MCF 10A (cell line): ENCODE measurements at regions not wholly inside any gene's neighbourhood (a gene's known extent, or its start where the extent isn't known, plus 50 kb on each side); places are given as distances from the start of the nearest gene placed in this dataset.

ENCODE experiments used
- BruUV-seq: library from RNA; stranded (reverse); fragments of 400-500 nt; replicated peaks from 2 replicates; lab custom pipeline; 2021; lab: Mats Ljungman, UMichigan
- CTCF ChIA-PET: fragments of 300-600 bp; sonication (Branson Sonifier 250); formaldehyde crosslinking; extraction: SDS; loops from one replicate; lab custom pipeline; 2021; ENCODE audit warnings: antibody characterized with exemption, inconsistent platforms; lab: Yijun Ruan, JAX
- POLR2A ChIA-PET: fragments of 300-600, 350-650 bp; sonication (Branson Sonifier 250); formaldehyde crosslinking; extraction: SDS; loops from one replicate; lab custom pipeline; 2020; ENCODE audit warnings: antibody characterized with exemption, inconsistent platforms; lab: Yijun Ruan, JAX
- DNase-seq: peaks from one replicate; pipeline ENCODE4 v3.0.0-alpha.2; 2018; ENCODE audit not compliant: unreplicated experiment
- H3K27ac Mint-ChIP-seq: one replicate; pipeline ENCODE4 v1.8.0; 2022; ENCODE audit warnings: mild to moderate bottlenecking, low read depth, mixed read lengths; ENCODE audit not compliant: unreplicated experiment
- H3K27me3 Mint-ChIP-seq: one replicate; pipeline ENCODE4 v1.8.0; 2022; ENCODE audit warnings: mixed read lengths; ENCODE audit not compliant: insufficient read depth, unreplicated experiment
- H3K36me3 Mint-ChIP-seq: one replicate; pipeline ENCODE4 v1.8.0; 2022; ENCODE audit warnings: mild to moderate bottlenecking, moderate library complexity, mixed read lengths; ENCODE audit not compliant: insufficient read depth, unreplicated experiment
- H3K4me1 Mint-ChIP-seq: one replicate; pipeline ENCODE4 v1.8.0; 2022; ENCODE audit warnings: mixed read lengths; ENCODE audit not compliant: insufficient read depth, unreplicated experiment
- H3K4me3 Mint-ChIP-seq: one replicate; pipeline ENCODE4 v1.8.0; 2022; ENCODE audit warnings: mild to moderate bottlenecking, moderate library complexity, mixed read lengths; ENCODE audit not compliant: unreplicated experiment
- H3K9me3 Mint-ChIP-seq: one replicate; pipeline ENCODE4 v1.8.0; 2022; ENCODE audit warnings: mixed read lengths; ENCODE audit not compliant: unreplicated experiment
- intact Hi-C: fragments of 100-400 bp; cut with micrococcal nuclease; formaldehyde crosslinking; loops from 2 replicates; pipeline ENCODE4 v1.14.1; 2022
- TF ChIP-seq, protein P1 (sequence below): fragments of 200-600 bp; IDR thresholded peaks from one replicate; pipeline ENCODE4 v1.8.0; 2022; ENCODE audit warnings: antibody characterized with exemption, mild to moderate bottlenecking; ENCODE audit not compliant: unreplicated experiment

DNA sequence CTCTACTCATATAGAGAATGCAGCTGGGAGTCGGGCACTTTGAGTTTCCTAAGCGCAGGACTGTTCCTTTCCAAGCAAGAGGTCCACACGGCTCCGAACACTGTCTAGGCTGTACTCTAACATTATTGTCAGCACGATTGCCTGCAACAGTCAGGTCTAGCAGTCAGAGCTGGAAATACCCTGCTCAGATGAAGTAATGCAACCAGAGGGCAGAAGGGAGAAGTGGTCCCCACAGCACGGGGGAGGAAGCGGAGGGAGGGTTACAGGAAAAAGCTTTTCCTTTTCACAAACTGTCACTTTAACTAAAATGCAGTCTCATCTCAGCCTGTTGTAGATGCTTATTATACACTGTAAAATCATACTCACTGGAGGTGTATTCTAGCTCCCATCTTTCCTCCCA, 98.9 kb upstream of the SLC44A3 start:
- Mint-ChIP-seq H3K27me3 (no peaks in the 10 kb centered on the region), H3K36me3 (peaks cover 6% of the 10 kb centered on the region), H3K27ac (no peak overlapping the region), H3K9me3 (no peaks in the 10 kb centered on the region), H3K4me3 (no peak overlapping the region), H3K4me1 (peaks cover 22% of the 10 kb centered on the region)
- POLR2A ChIA-PET, result no interaction called here
- intact Hi-C loops, result no loop called here
- DNase-seq, result no peak
- TF ChIP-seq, protein P1, sequence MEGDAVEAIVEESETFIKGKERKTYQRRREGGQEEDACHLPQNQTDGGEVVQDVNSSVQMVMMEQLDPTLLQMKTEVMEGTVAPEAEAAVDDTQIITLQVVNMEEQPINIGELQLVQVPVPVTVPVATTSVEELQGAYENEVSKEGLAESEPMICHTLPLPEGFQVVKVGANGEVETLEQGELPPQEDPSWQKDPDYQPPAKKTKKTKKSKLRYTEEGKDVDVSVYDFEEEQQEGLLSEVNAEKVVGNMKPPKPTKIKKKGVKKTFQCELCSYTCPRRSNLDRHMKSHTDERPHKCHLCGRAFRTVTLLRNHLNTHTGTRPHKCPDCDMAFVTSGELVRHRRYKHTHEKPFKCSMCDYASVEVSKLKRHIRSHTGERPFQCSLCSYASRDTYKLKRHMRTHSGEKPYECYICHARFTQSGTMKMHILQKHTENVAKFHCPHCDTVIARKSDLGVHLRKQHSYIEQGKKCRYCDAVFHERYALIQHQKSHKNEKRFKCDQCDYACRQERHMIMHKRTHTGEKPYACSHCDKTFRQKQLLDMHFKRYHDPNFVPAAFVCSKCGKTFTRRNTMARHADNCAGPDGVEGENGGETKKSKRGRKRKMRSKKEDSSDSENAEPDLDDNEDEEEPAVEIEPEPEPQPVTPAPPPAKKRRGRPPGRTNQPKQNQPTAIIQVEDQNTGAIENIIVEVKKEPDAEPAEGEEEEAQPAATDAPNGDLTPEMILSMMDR, result no peak
- BruUV-seq, result no TSS peak
- CTCF ChIA-PET, result no interaction called here

DNA sequence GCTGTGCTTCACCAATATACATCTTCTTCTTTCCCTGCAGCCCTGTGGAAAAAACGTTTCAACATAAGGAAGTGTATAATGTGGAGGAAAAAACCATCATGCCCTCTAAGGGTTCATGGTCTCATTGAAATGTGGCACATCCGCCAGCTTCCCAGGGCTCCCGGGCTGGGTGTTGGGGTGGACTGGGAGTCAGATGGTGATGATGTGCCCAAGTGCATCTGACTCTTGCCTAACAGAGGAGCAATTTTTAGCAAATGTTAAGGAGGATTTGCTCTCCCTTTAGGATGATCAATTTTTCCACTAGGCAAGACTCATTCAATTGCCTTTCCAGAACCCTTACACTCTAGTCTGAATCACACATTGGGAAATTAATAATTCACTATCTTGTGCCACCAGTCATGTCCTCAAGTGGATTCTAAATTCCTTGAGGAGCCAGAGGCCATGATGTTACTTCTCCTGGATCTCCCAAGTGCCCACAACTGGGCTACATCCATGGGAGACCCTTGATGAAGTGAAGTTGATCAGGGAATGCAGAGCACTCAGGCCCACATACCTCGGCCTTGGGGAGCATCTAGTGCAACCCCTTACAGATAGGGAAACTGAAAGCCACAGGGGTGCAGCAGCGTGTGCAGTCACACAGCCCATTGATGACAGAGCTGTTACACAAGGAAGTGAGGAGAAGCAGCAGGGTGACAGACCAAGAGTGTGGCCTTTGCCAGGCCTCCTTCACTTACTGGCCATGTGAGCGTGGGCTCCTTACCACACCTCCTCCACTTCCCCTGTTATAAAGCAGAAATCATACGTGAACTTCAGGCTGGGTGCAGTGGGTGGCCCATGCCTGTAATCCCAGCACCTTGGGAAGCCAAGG, 100.0 kb upstream of the SLC44A3 start:
- no peak for DNase-seq
- H3K4me1 Mint-ChIP-seq, result peaks cover 14% of the 10 kb centered on the region
- no peaks in the 10 kb centered on the region for H3K9me3 Mint-ChIP-seq
- H3K4me3 Mint-ChIP-seq, result no peak overlapping the region
- TF ChIP-seq, protein P1, result no peak
- intact Hi-C loops, result no loop called here
- POLR2A ChIA-PET, result no interaction called here
- no TSS peak for BruUV-seq
- no peaks in the 10 kb centered on the region for H3K27me3 Mint-ChIP-seq
- no peak overlapping the region for H3K27ac Mint-ChIP-seq
- peaks cover 6% of the 10 kb centered on the region for H3K36me3 Mint-ChIP-seq
- CTCF ChIA-PET, result no interaction called here

DNA sequence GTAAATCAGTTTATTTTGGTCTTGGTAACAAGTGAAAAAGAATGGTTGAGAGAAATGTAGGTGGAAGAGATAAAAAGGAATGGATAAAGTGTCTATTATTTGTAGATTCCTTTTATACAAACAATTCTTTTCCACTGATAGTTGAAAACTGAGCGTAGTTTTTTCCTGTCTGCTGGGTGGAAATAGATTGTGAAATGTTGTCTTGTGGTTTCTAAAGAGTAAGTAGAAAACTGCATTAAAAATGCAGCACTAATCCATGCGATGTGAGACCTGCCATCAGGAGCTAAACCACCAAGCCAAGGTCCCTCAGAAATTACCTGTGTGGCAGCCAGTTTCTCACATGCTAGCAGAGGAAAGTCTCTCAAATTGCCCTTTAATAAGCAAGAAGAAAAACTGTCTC, 103.2 kb upstream of the SLC44A3 start:
- intact Hi-C loops, result no loop called here
- Mint-ChIP-seq H3K4me3 (no peak overlapping the region), H3K4me1 (peaks cover 23% of the 10 kb centered on the region), H3K27me3 (no peaks in the 10 kb centered on the region), H3K36me3 (peaks cover 6% of the 10 kb centered on the region), H3K27ac (no peak overlapping the region), H3K9me3 (no peaks in the 10 kb centered on the region)
- no TSS peak for BruUV-seq
- ChIA-PET POLR2A (interaction anchor here (1.7 kb wide), 1 partner anchor 11 kb away, joined by 8 read pairs; no protein-coding TSS in a partner anchor), CTCF (interaction anchor here (1.4 kb wide), 1 partner anchor 18 kb away, joined by 4 read pairs; no protein-coding TSS in a partner anchor)
- no peak for DNase-seq
- TF ChIP-seq, protein P1, result no peak

DNA sequence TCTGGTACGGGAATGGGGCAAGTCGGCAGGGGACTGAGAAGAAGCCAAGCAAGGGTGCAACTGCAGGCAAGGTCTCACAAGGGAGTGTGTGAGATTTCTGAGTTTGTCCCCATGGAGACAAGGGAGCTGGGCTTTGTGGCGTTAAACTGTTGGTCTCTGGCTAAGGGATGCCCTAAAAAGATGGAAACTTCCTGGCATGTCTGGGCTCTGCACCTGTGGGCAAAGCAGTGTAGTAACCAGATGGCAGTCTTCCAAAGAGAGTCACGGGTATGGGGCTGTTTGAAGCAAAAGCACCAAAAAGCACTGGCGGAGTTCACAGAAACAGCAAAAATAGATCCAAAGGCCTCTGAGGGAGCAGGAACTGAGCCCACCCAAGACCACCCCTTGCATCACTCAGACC, 104.8 kb upstream of the SLC44A3 start:
- H3K27ac Mint-ChIP-seq, result peak overlapping the region; percentile 97
- no peaks in the 10 kb centered on the region for H3K27me3 Mint-ChIP-seq
- intact Hi-C loops, result no loop called here
- ChIA-PET CTCF (interaction anchor here (0.5 to 2.4 kb wide), 3 partner anchors 25 to 90 kb away, joined by 3 to 11 read pairs (median 4); no protein-coding TSS in a partner anchor), POLR2A (interaction anchor here (1.0 to 2.9 kb wide), 4 partner anchors 12 to 174 kb away, joined by 3 to 23 read pairs (median 8); partner anchors contain the start of gene F3)
- peaks cover 28% of the 10 kb centered on the region for H3K4me1 Mint-ChIP-seq
- no TSS peak for BruUV-seq
- peaks cover 6% of the 10 kb centered on the region for H3K36me3 Mint-ChIP-seq
- TF ChIP-seq, protein P1, result no peak
- DNase-seq, result no peak
- no peak overlapping the region for H3K4me3 Mint-ChIP-seq
- no peaks in the 10 kb centered on the region for H3K9me3 Mint-ChIP-seq
